Adipocyte (in vitro differentiated cells): ENCODE measurements at regions not wholly inside any gene's neighbourhood (a gene's known extent, or its start where the extent isn't known, plus 50 kb on each side); places are given as distances from the start of the nearest gene placed in this dataset.
A peak's percentile ranks its signal among the peaks of the same experiment; 100 is the strongest.

Experiments used
- DNase-seq: peaks from one replicate; pipeline ENCODE4 v3.0.0-alpha.2; 2015; ENCODE audit warnings: low read depth
- H3K27me3 ChIP-seq: replicated peaks from 2 replicates; pipeline ENCODE4 v1.7.0; 2013; ENCODE audit warnings: mild to moderate bottlenecking, low read length, moderate library complexity; ENCODE audit not compliant: control insufficient read depth, insufficient read depth
- H3K36me3 ChIP-seq: 2 replicates; pipeline ENCODE4 v1.7.0; 2013; ENCODE audit warnings: low read length, mild to moderate bottlenecking, moderate library complexity; ENCODE audit not compliant: control insufficient read depth, insufficient read depth, severe bottlenecking
- H3K4me1 ChIP-seq: 2 replicates; pipeline ENCODE4 v1.7.0; 2013; ENCODE audit warnings: mild to moderate bottlenecking, low read length, moderate library complexity; ENCODE audit not compliant: control insufficient read depth, insufficient read depth
- H3K4me3 ChIP-seq: 2 replicates; pipeline ENCODE4 v1.7.0; 2013; ENCODE audit warnings: mild to moderate bottlenecking, low read length, moderate library complexity
- H3K9ac ChIP-seq: 2 replicates; pipeline ENCODE4 v1.7.0; 2013; ENCODE audit warnings: mild to moderate bottlenecking, low read length, moderate library complexity
- H3K9me3 ChIP-seq: 2 replicates; pipeline ENCODE4 v1.7.0; 2013; ENCODE audit warnings: mild to moderate bottlenecking, low read length, moderate library complexity; ENCODE audit not compliant: control insufficient read depth

- no peaks in the 10 kb centered on the region for H3K27me3 ChIP-seq
- no peaks in the 10 kb centered on the region for H3K9me3 ChIP-seq
- no peaks in the 10 kb centered on the region for H3K36me3 ChIP-seq
- no peak for DNase-seq
- H3K9ac ChIP-seq = no peak overlapping the region
- H3K4me3 ChIP-seq = no peak overlapping the region
- peaks cover 3% of the 10 kb centered on the region for H3K4me1 ChIP-seq
These were observed 63.0 kb upstream of the RGS7 start for GRCh38 chr1:241419986-241420385.

GRCh38 chr1:241417258-241417657 is 60.3 kb upstream of the RGS7 start:
- Histone ChIP-seq H3K4me3 (no peak overlapping the region), H3K4me1 (peaks cover 3% of the 10 kb centered on the region), H3K36me3 (no peaks in the 10 kb centered on the region), H3K9me3 (no peaks in the 10 kb centered on the region), H3K27me3 (no peaks in the 10 kb centered on the region), H3K9ac (no peak overlapping the region)
- DNase-seq = no peak

GRCh38 chr1:241413974-241414373 is 57.0 kb upstream of the RGS7 start:
- H3K9me3 ChIP-seq = no peaks in the 10 kb centered on the region
- H3K4me3 ChIP-seq = no peak overlapping the region
- H3K9ac ChIP-seq = no peak overlapping the region
- H3K4me1 ChIP-seq = peaks cover 15% of the 10 kb centered on the region
- no peaks in the 10 kb centered on the region for H3K27me3 ChIP-seq
- no peaks in the 10 kb centered on the region for H3K36me3 ChIP-seq
- no peak for DNase-seq

GRCh38 chr1:241413386-241413785 is 56.4 kb upstream of the RGS7 start:
- Histone ChIP-seq H3K4me1 (peaks cover 15% of the 10 kb centered on the region), H3K27me3 (no peaks in the 10 kb centered on the region), H3K4me3 (no peak overlapping the region), H3K9me3 (no peaks in the 10 kb centered on the region), H3K9ac (no peak overlapping the region), H3K36me3 (no peaks in the 10 kb centered on the region)
- peak; percentile 23 for DNase-seq

GRCh38 chr1:241412646-241413045 is 55.6 kb upstream of the RGS7 start:
- Histone ChIP-seq H3K4me1 (peaks cover 15% of the 10 kb centered on the region), H3K36me3 (no peaks in the 10 kb centered on the region)
- DNase-seq = no peak

GRCh38 chr1:241411776-241412338 is 54.9 kb upstream of the RGS7 start:
- Histone ChIP-seq H3K36me3 (no peaks in the 10 kb centered on the region), H3K9me3 (no peaks in the 10 kb centered on the region), H3K4me3 (no peak overlapping the region), H3K27me3 (no peaks in the 10 kb centered on the region), H3K9ac (no peak overlapping the region), H3K4me1 (peaks cover 15% of the 10 kb centered on the region)
- peak; percentile 74 for DNase-seq

More at GRCh38 chr1:241412646-241413045, 55.6 kb upstream of the RGS7 start:
- no peaks in the 10 kb centered on the region for H3K9me3 ChIP-seq
- H3K9ac ChIP-seq = no peak overlapping the region
- no peaks in the 10 kb centered on the region for H3K27me3 ChIP-seq
- no peak overlapping the region for H3K4me3 ChIP-seq

- peak; percentile 66 for DNase-seq
- H3K9ac ChIP-seq = no peak overlapping the region
- no peaks in the 10 kb centered on the region for H3K9me3 ChIP-seq
- no peaks in the 10 kb centered on the region for H3K27me3 ChIP-seq
- no peak overlapping the region for H3K4me3 ChIP-seq
- no peaks in the 10 kb centered on the region for H3K36me3 ChIP-seq
- H3K4me1 ChIP-seq = peaks cover 15% of the 10 kb centered on the region
These were observed 54.2 kb upstream of the RGS7 start for GRCh38 chr1:241411056-241411775.

- H3K36me3 ChIP-seq = no peaks in the 10 kb centered on the region
- peak; percentile 33 for DNase-seq
- H3K9me3 ChIP-seq = no peaks in the 10 kb centered on the region
- no peaks in the 10 kb centered on the region for H3K27me3 ChIP-seq
- H3K4me1 ChIP-seq = peaks cover 12% of the 10 kb centered on the region
- H3K4me3 ChIP-seq = no peak overlapping the region
- no peak overlapping the region for H3K9ac ChIP-seq
These were observed 51.2 kb upstream of the RGS7 start for GRCh38 chr1:241408170-241408569.
